ENCODE measurements at regions not wholly inside any gene's neighbourhood (a gene's known extent, or its start where the extent isn't known, plus 50 kb on each side); places are given as distances from the start of the nearest gene placed in this dataset.

GRCh38 chr5:157952374-157952685 lies 93.4 kb upstream of the CLINT1 start:
- DNase-seq (ENCODE audit: low spot score), result no peak

GRCh38 chr5:157951673-157952373 lies 92.9 kb upstream of the CLINT1 start:
- Mint-ChIP-seq H3K4me3 (no peak overlapping the region), H3K27ac (no peak overlapping the region), H3K9me3 (no peaks in the 10 kb centered on the region), H3K27me3 (ENCODE audit: low read depth) (no peaks in the 10 kb centered on the region), H3K36me3 (no peaks in the 10 kb centered on the region), H3K4me1 (peaks cover 33% of the 10 kb centered on the region)
- ATAC-seq (no peak), DNase-seq (ENCODE audit: low spot score) (no peak)
- POLR2A ChIA-PET, result interaction anchor here (0.5 to 1.8 kb wide), 3 partner anchors 14 to 93 kb away, joined by 3 to 4 read pairs (median 4); no protein-coding TSS in a partner anchor
- CTCF ChIA-PET, result interaction anchor here (0.5 to 4.2 kb wide), 8 partner anchors 20 to 707 kb away, joined by 3 to 36 read pairs (median 4); no protein-coding TSS in a partner anchor
- TF ChIP-seq ATF2 (CRISPR knock-in tag; IDR thresholded peaks at IDR 0.05; ENCODE audit: borderline replicate concordance, low read depth) (no peak), AR (CRISPR knock-in tag; IDR thresholded peaks at IDR 0.05) (no peak), ETV6 (CRISPR knock-in tag; IDR thresholded peaks at IDR 0.05) (no peak), ELF4 (CRISPR knock-in tag; IDR thresholded peaks at IDR 0.05; ENCODE audit: low read depth) (no peak), E2F4 (CRISPR knock-in tag; IDR thresholded peaks at IDR 0.05; ENCODE audit: borderline replicate concordance, low read depth) (no peak), ZNF423 (CRISPR knock-in tag; IDR thresholded peaks at IDR 0.05) (no peak), IRF2 (CRISPR knock-in tag; IDR thresholded peaks at IDR 0.05; ENCODE audit: borderline replicate concordance, low read depth) (no peak), PREB (CRISPR knock-in tag; IDR thresholded peaks at IDR 0.05; ENCODE audit: borderline replicate concordance) (no peak), FOXJ3 (CRISPR knock-in tag; IDR thresholded peaks at IDR 0.05; ENCODE audit: borderline replicate concordance) (no peak), NFATC4 (CRISPR knock-in tag; IDR thresholded peaks at IDR 0.05) (no peak), SMAD4 (CRISPR knock-in tag; IDR thresholded peaks at IDR 0.05) (no peak), ATF1 (CRISPR knock-in tag; IDR thresholded peaks at IDR 0.05) (no peak), EMX1 (CRISPR knock-in tag; IDR thresholded peaks at IDR 0.05) (no peak), SOX15 (CRISPR knock-in tag; IDR thresholded peaks at IDR 0.05) (no peak), ZNF317 (CRISPR knock-in tag; IDR thresholded peaks at IDR 0.05; ENCODE audit: borderline replicate concordance, low read depth) (no peak), AFF4 (CRISPR knock-in tag; IDR thresholded peaks at IDR 0.05; ENCODE audit: borderline replicate concordance) (no peak), CREB1 (CRISPR knock-in tag; IDR thresholded peaks at IDR 0.05) (no peak), TEAD1 (CRISPR knock-in tag; IDR thresholded peaks at IDR 0.05) (no peak)

More at GRCh38 chr5:157952374-157952685, 93.4 kb upstream of the CLINT1 start:
- H3K4me1 Mint-ChIP-seq, result peaks cover 28% of the 10 kb centered on the region
- POLR2A ChIA-PET, result no interaction called here
- TF ChIP-seq ZBTB21 (CRISPR knock-in tag; IDR thresholded peaks at IDR 0.05; ENCODE audit: borderline replicate concordance) (no peak), ZNF263 (CRISPR knock-in tag; IDR thresholded peaks at IDR 0.05; ENCODE audit: low read depth) (no peak), ZNF423 (CRISPR knock-in tag; IDR thresholded peaks at IDR 0.05) (no peak), ZBTB43 (CRISPR knock-in tag; IDR thresholded peaks at IDR 0.05) (no peak)
- H3K27me3 Mint-ChIP-seq (ENCODE audit: low read depth), result no peaks in the 10 kb centered on the region
- CTCF ChIA-PET, result interaction anchor here (0.5 to 4.2 kb wide), 6 partner anchors 8 to 707 kb away, joined by 3 to 36 read pairs (median 4); no protein-coding TSS in a partner anchor
- no peak for ATAC-seq
- H3K4me3 Mint-ChIP-seq, result no peak overlapping the region
- H3K36me3 Mint-ChIP-seq, result no peaks in the 10 kb centered on the region
- H3K27ac Mint-ChIP-seq, result no peak overlapping the region
- no peaks in the 10 kb centered on the region for H3K9me3 Mint-ChIP-seq

Measured in WTC11 (cell line).